ENCODE measurements at regions not wholly inside any gene's neighbourhood (a gene's known extent, or its start where the extent isn't known, plus 50 kb on each side); places are given as distances from the start of the nearest gene placed in this dataset.

DNA sequence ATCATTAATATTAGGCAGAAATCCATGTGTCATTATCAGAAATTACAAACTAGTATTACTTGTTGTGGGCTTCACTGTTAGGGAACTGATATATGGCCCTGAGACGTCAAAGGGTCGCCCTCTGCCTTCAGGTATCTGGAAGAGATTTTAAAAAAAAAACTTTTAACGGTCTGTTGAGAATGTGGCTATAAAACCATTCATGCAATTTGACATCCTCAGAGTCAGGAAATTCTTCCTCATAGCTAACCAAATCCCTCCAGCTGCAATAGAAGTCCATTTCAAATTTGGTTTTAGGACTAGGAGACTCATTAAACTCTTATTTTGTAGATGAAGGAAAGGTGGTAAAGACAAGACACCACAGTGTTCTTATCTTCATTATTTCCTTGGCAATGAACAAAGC lies 194.2 kb upstream of the NOCT start:
- H3K4me3 ChIP-seq (ENCODE audit: low read length), result no peak overlapping the region
- TF ChIP-seq, protein P1, sequence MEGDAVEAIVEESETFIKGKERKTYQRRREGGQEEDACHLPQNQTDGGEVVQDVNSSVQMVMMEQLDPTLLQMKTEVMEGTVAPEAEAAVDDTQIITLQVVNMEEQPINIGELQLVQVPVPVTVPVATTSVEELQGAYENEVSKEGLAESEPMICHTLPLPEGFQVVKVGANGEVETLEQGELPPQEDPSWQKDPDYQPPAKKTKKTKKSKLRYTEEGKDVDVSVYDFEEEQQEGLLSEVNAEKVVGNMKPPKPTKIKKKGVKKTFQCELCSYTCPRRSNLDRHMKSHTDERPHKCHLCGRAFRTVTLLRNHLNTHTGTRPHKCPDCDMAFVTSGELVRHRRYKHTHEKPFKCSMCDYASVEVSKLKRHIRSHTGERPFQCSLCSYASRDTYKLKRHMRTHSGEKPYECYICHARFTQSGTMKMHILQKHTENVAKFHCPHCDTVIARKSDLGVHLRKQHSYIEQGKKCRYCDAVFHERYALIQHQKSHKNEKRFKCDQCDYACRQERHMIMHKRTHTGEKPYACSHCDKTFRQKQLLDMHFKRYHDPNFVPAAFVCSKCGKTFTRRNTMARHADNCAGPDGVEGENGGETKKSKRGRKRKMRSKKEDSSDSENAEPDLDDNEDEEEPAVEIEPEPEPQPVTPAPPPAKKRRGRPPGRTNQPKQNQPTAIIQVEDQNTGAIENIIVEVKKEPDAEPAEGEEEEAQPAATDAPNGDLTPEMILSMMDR (conservative IDR thresholded peaks at IDR 0.05; ENCODE audit: low read length), result no peak
- DNase-seq (ENCODE audit: low read depth), result no peak

GRCh38 chr4:138816875-138817274 lies 198.7 kb upstream of the NOCT start:
- no peak overlapping the region for H3K4me3 ChIP-seq (ENCODE audit: low read length)
- no peak for DNase-seq (ENCODE audit: low read depth)
- TF ChIP-seq, protein P1 (conservative IDR thresholded peaks at IDR 0.05; ENCODE audit: low read length), result no peak

- no peak overlapping the region for H3K4me3 ChIP-seq (ENCODE audit: low read length)
- DNase-seq (ENCODE audit: low read depth), result no peak
- TF ChIP-seq, protein P1 (conservative IDR thresholded peaks at IDR 0.05; ENCODE audit: low read length), result no peak
These were observed 199.8 kb upstream of the NOCT start for GRCh38 chr4:138815811-138816210.

DNA sequence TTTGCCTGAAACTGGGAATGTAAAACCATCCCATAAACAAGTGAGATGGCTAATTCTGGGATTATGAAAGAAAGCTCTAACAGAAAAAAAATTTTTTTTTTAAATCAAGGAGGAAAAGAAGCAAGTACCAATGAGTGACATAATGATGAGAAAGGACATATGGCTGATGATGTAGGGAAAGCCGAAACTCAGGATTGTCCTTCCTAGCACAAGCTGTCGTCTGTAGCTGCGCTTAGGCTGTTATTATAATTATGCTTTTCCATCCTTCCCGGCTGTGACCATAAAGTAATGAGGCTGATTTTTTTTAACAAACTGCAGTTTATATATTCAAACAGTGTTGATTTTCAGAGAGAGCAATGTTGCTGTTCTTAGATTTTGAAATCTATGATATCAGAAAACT lies 209.8 kb upstream of the NOCT start:
- no peak for DNase-seq (ENCODE audit: low read depth)
- H3K4me3 ChIP-seq (ENCODE audit: low read length), result no peak overlapping the region
- TF ChIP-seq, protein P1 (conservative IDR thresholded peaks at IDR 0.05; ENCODE audit: low read length), result no peak

DNA sequence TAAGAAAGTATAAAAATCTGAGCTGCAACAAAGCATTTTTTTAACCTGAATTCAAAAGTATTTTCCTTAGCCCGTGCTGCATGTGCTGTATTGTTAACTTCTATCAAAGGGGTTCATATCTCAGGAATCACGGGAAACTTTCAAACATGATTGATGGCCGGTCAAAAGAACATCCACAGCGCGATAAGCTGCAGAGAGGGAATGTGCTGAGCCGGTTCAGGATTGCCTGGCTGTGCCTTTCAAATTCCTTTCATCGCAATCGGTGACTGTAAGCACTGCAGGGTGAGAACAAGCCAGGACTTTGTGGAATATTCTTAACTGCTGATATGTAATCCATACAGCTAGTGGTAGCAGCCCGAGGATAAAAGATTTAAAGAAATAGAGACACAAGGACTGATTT lies 210.9 kb upstream of the NOCT start:
- TF ChIP-seq, protein P1 (conservative IDR thresholded peaks at IDR 0.05; ENCODE audit: low read length), result no peak
- no peak for DNase-seq (ENCODE audit: low read depth)

GRCh38 chr4:138803051-138803450 lies 212.5 kb upstream of the NOCT start:
- TF ChIP-seq, protein P1 (conservative IDR thresholded peaks at IDR 0.05; ENCODE audit: low read length), result no peak
- no peak for DNase-seq (ENCODE audit: low read depth)

More for the DNA sequence above, 210.9 kb upstream of the NOCT start:
- no peak overlapping the region for H3K4me3 ChIP-seq (ENCODE audit: low read length)

DNA sequence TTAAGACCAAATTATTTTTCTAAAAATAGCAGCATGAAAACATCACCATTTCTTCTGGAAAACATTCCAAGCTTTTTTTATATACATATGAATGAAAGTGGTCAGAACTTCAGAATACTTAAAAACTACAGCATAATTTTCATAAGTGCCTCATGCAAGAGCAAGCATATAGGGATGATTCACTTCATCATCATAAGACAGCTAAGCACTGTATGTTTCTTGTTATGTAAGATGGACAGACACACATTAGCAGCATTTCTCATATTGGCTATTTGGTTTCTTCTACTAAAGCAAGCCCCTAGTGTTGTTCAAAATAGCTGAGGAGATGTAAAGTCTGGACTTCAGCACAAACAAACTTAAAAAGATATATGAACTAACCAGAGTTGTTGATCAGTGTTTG lies 213.1 kb upstream of the NOCT start:
- TF ChIP-seq, protein P1 (conservative IDR thresholded peaks at IDR 0.05; ENCODE audit: low read length), result no peak
- no peak for DNase-seq (ENCODE audit: low read depth)
- H3K4me3 ChIP-seq (ENCODE audit: low read length), result no peak overlapping the region

More at GRCh38 chr4:138803051-138803450, 212.5 kb upstream of the NOCT start:
- no peak overlapping the region for H3K4me3 ChIP-seq (ENCODE audit: low read length)
